ENCODE measurements at regions not wholly inside any gene's neighbourhood (a gene's known extent, or its start where the extent isn't known, plus 50 kb on each side); places are given as distances from the start of the nearest gene placed in this dataset.

- Histone ChIP-seq H3K36me3 (ENCODE audit: insufficient read depth, low read depth, low read length) (no peaks in the 10 kb centered on the region), H3K9ac (ENCODE audit: low read depth, low read length) (no peak overlapping the region), H3K27ac (ENCODE audit: low read length) (no peak overlapping the region), H3K4me1 (ENCODE audit: insufficient read depth, low read length) (peaks cover 5% of the 10 kb centered on the region; the same call in 1 of the 2 replicates), H3K9me3 (ENCODE audit: insufficient read depth, low read depth, low read length) (no peaks in the 10 kb centered on the region), H3K4me3 (ENCODE audit: low read length) (no peak overlapping the region), H3K27me3 (ENCODE audit: insufficient read depth, low read length) (no peaks in the 10 kb centered on the region)
These were observed 1438.1 kb upstream of the TENM3 start for GRCh38 chr4:180805101-180805500.

- Histone ChIP-seq H3K27ac (ENCODE audit: low read length) (no peak overlapping the region), H3K27me3 (ENCODE audit: insufficient read depth, low read length) (no peaks in the 10 kb centered on the region), H3K36me3 (ENCODE audit: insufficient read depth, low read depth, low read length) (no peaks in the 10 kb centered on the region), H3K4me1 (ENCODE audit: insufficient read depth, low read length) (no peaks in the 10 kb centered on the region), H3K9ac (ENCODE audit: low read depth, low read length) (no peak overlapping the region), H3K4me3 (ENCODE audit: low read length) (no peak overlapping the region), H3K9me3 (ENCODE audit: insufficient read depth, low read depth, low read length) (no peaks in the 10 kb centered on the region)
These were observed 1434.3 kb upstream of the TENM3 start for GRCh38 chr4:180808862-180809261.

GRCh38 chr4:180809439-180809838 is 1433.8 kb upstream of the TENM3 start:
- Histone ChIP-seq H3K27ac (ENCODE audit: low read length) (no peak overlapping the region), H3K9ac (ENCODE audit: low read depth, low read length) (no peak overlapping the region), H3K4me3 (ENCODE audit: low read length) (no peak overlapping the region), H3K27me3 (ENCODE audit: insufficient read depth, low read length) (no peaks in the 10 kb centered on the region), H3K36me3 (ENCODE audit: insufficient read depth, low read depth, low read length) (no peaks in the 10 kb centered on the region), H3K9me3 (ENCODE audit: insufficient read depth, low read depth, low read length) (no peaks in the 10 kb centered on the region), H3K4me1 (ENCODE audit: insufficient read depth, low read length) (no peaks in the 10 kb centered on the region)

- no peak overlapping the region for H3K27ac ChIP-seq (ENCODE audit: low read length)
- H3K27me3 ChIP-seq (ENCODE audit: insufficient read depth, low read length): no peaks in the 10 kb centered on the region
- H3K4me3 ChIP-seq (ENCODE audit: low read length): no peak overlapping the region
- peaks cover 4% of the 10 kb centered on the region; the same call in 1 of the 2 replicates for H3K4me1 ChIP-seq (ENCODE audit: insufficient read depth, low read length)
- H3K9ac ChIP-seq (ENCODE audit: low read depth, low read length): no peak overlapping the region
- no peaks in the 10 kb centered on the region for H3K36me3 ChIP-seq (ENCODE audit: insufficient read depth, low read depth, low read length)
- H3K9me3 ChIP-seq (ENCODE audit: insufficient read depth, low read depth, low read length): no peaks in the 10 kb centered on the region
These were observed 1432.6 kb upstream of the TENM3 start for GRCh38 chr4:180810581-180810980.

- no peak overlapping the region for H3K4me3 ChIP-seq (ENCODE audit: low read length)
- no peaks in the 10 kb centered on the region for H3K27me3 ChIP-seq (ENCODE audit: insufficient read depth, low read length)
- no peak overlapping the region for H3K27ac ChIP-seq (ENCODE audit: low read length)
These were observed 1431.6 kb upstream of the TENM3 start for GRCh38 chr4:180811556-180811955.

GRCh38 chr4:180812783-180813182 is 1430.4 kb upstream of the TENM3 start:
- Histone ChIP-seq H3K36me3 (ENCODE audit: insufficient read depth, low read depth, low read length) (no peaks in the 10 kb centered on the region), H3K9me3 (ENCODE audit: insufficient read depth, low read depth, low read length) (no peaks in the 10 kb centered on the region), H3K27me3 (ENCODE audit: insufficient read depth, low read length) (no peaks in the 10 kb centered on the region), H3K4me3 (ENCODE audit: low read length) (no peak overlapping the region), H3K4me1 (ENCODE audit: insufficient read depth, low read length) (peaks cover 4% of the 10 kb centered on the region; the same call in 1 of the 2 replicates), H3K27ac (ENCODE audit: low read length) (no peak overlapping the region), H3K9ac (ENCODE audit: low read depth, low read length) (no peak overlapping the region)

More at GRCh38 chr4:180811556-180811955, 1431.6 kb upstream of the TENM3 start:
- H3K9me3 ChIP-seq (ENCODE audit: insufficient read depth, low read depth, low read length): no peaks in the 10 kb centered on the region
- H3K36me3 ChIP-seq (ENCODE audit: insufficient read depth, low read depth, low read length): no peaks in the 10 kb centered on the region
- no peak overlapping the region for H3K9ac ChIP-seq (ENCODE audit: low read depth, low read length)
- peaks cover 4% of the 10 kb centered on the region; the same call in 1 of the 2 replicates for H3K4me1 ChIP-seq (ENCODE audit: insufficient read depth, low read length)

GRCh38 chr4:180814875-180815417 is 1428.3 kb upstream of the TENM3 start:
- Histone ChIP-seq H3K9ac (ENCODE audit: low read depth, low read length) (no peak overlapping the region), H3K4me1 (ENCODE audit: insufficient read depth, low read length) (peaks cover 4% of the 10 kb centered on the region; the same call in 1 of the 2 replicates), H3K4me3 (ENCODE audit: low read length) (no peak overlapping the region), H3K9me3 (ENCODE audit: insufficient read depth, low read depth, low read length) (no peaks in the 10 kb centered on the region), H3K27ac (ENCODE audit: low read length) (no peak overlapping the region), H3K36me3 (ENCODE audit: insufficient read depth, low read depth, low read length) (no peaks in the 10 kb centered on the region), H3K27me3 (ENCODE audit: insufficient read depth, low read length) (no peaks in the 10 kb centered on the region)

- no peak overlapping the region for H3K27ac ChIP-seq (ENCODE audit: low read length)
- H3K36me3 ChIP-seq (ENCODE audit: insufficient read depth, low read depth, low read length): no peaks in the 10 kb centered on the region
- H3K9ac ChIP-seq (ENCODE audit: low read depth, low read length): no peak overlapping the region
- H3K4me3 ChIP-seq (ENCODE audit: low read length): no peak overlapping the region
- H3K4me1 ChIP-seq (ENCODE audit: insufficient read depth, low read length): peaks cover 4% of the 10 kb centered on the region; the same call in 1 of the 2 replicates
- no peaks in the 10 kb centered on the region for H3K27me3 ChIP-seq (ENCODE audit: insufficient read depth, low read length)
- H3K9me3 ChIP-seq (ENCODE audit: insufficient read depth, low read depth, low read length): no peaks in the 10 kb centered on the region
These were observed 1425.7 kb upstream of the TENM3 start for GRCh38 chr4:180817529-180817928.

- Histone ChIP-seq H3K27ac (ENCODE audit: low read length) (no peak overlapping the region), H3K4me1 (ENCODE audit: insufficient read depth, low read length) (no peaks in the 10 kb centered on the region), H3K36me3 (ENCODE audit: insufficient read depth, low read depth, low read length) (no peaks in the 10 kb centered on the region), H3K27me3 (ENCODE audit: insufficient read depth, low read length) (no peaks in the 10 kb centered on the region), H3K9ac (ENCODE audit: low read depth, low read length) (no peak overlapping the region), H3K4me3 (ENCODE audit: low read length) (no peak overlapping the region), H3K9me3 (ENCODE audit: insufficient read depth, low read depth, low read length) (no peaks in the 10 kb centered on the region)
These were observed 1420.1 kb upstream of the TENM3 start for GRCh38 chr4:180823108-180823507.

- Histone ChIP-seq H3K4me1 (ENCODE audit: insufficient read depth, low read length) (peaks cover 3% of the 10 kb centered on the region; the same call in 1 of the 2 replicates), H3K9ac (ENCODE audit: low read depth, low read length) (no peak overlapping the region), H3K4me3 (ENCODE audit: low read length) (no peak overlapping the region), H3K9me3 (ENCODE audit: insufficient read depth, low read depth, low read length) (no peaks in the 10 kb centered on the region), H3K27me3 (ENCODE audit: insufficient read depth, low read length) (no peaks in the 10 kb centered on the region), H3K36me3 (ENCODE audit: insufficient read depth, low read depth, low read length) (no peaks in the 10 kb centered on the region), H3K27ac (ENCODE audit: low read length) (no peak overlapping the region)
These were observed 1415.8 kb upstream of the TENM3 start for GRCh38 chr4:180827232-180828009.

GRCh38 chr4:180828455-180829018 is 1414.7 kb upstream of the TENM3 start:
- peaks cover 3% of the 10 kb centered on the region; the same call in 1 of the 2 replicates for H3K4me1 ChIP-seq (ENCODE audit: insufficient read depth, low read length)
- no peaks in the 10 kb centered on the region for H3K9me3 ChIP-seq (ENCODE audit: insufficient read depth, low read depth, low read length)
- H3K4me3 ChIP-seq (ENCODE audit: low read length): no peak overlapping the region
- H3K27ac ChIP-seq (ENCODE audit: low read length): no peak overlapping the region
- no peaks in the 10 kb centered on the region for H3K36me3 ChIP-seq (ENCODE audit: insufficient read depth, low read depth, low read length)
- no peaks in the 10 kb centered on the region for H3K27me3 ChIP-seq (ENCODE audit: insufficient read depth, low read length)
- no peak overlapping the region for H3K9ac ChIP-seq (ENCODE audit: low read depth, low read length)

GRCh38 chr4:180832073-180832472 is 1411.1 kb upstream of the TENM3 start:
- no peaks in the 10 kb centered on the region for H3K27me3 ChIP-seq (ENCODE audit: insufficient read depth, low read length)
- no peaks in the 10 kb centered on the region for H3K9me3 ChIP-seq (ENCODE audit: insufficient read depth, low read depth, low read length)
- H3K27ac ChIP-seq (ENCODE audit: low read length): no peak overlapping the region
- no peaks in the 10 kb centered on the region for H3K36me3 ChIP-seq (ENCODE audit: insufficient read depth, low read depth, low read length)
- no peak overlapping the region for H3K9ac ChIP-seq (ENCODE audit: low read depth, low read length)
- peaks cover 3% of the 10 kb centered on the region; the same call in 1 of the 2 replicates for H3K4me1 ChIP-seq (ENCODE audit: insufficient read depth, low read length)
- no peak overlapping the region for H3K4me3 ChIP-seq (ENCODE audit: low read length)

Measured in iPS-20b (cell line).